ENCODE measurements at regions not wholly inside any gene's neighbourhood (a gene's known extent, or its start where the extent isn't known, plus 50 kb on each side); places are given as distances from the start of the nearest gene placed in this dataset.

- Histone ChIP-seq H3K4me1 (ENCODE audit: control insufficient read depth, insufficient read depth, low read length) (no peaks in the 10 kb centered on the region), H3K27ac (ENCODE audit: low read length) (no peak overlapping the region), H3K4me3 (ENCODE audit: low read depth in 2 of 2, low read length in 2 of 2) (no peak overlapping the region), H3K36me3 (ENCODE audit: control insufficient read depth, insufficient read depth, low read length) (no peaks in the 10 kb centered on the region), H3K27me3 (ENCODE audit: control insufficient read depth, insufficient read depth, low read length) (no peaks in the 10 kb centered on the region), H3K9me3 (ENCODE audit: control insufficient read depth, insufficient read depth, low read depth, low read length) (no peaks in the 10 kb centered on the region)
- intact Hi-C loops (cut with micrococcal nuclease; ENCODE audit: unreplicated experiment) (no loop called here), in situ Hi-C loops (cut with HindIII; ENCODE audit: low pct_unique_long_range_greater_than_20kb, low sequenced_read_pairs) (no loop called here)
- DNase-seq (ENCODE audit: low read depth, low spot score) (no peak), ATAC-seq (no peak)
- POLR2A ChIA-PET: no interaction called here
- CTCF ChIA-PET: no interaction called here
- no TSS peak for BruUV-seq (replicated peaks)
- TF ChIP-seq REST (IDR thresholded peaks at IDR 0.05; ENCODE audit: insufficient read depth in 1 of 2, low read depth in 2 of 2, low read length in 1 of 2): no peak
Observed at GRCh38 chr15:81450721-81451120, 76.7 kb upstream of the TMC3 start.

- ATAC-seq: no peak
- H3K9me3 ChIP-seq (ENCODE audit: control insufficient read depth, insufficient read depth, low read depth, low read length): no peaks in the 10 kb centered on the region
- intact Hi-C loops (cut with micrococcal nuclease; ENCODE audit: unreplicated experiment): no loop called here
- H3K36me3 ChIP-seq (ENCODE audit: control insufficient read depth, insufficient read depth, low read length): no peaks in the 10 kb centered on the region
- no peak for TF ChIP-seq TCF7L2 (IDR thresholded peaks at IDR 0.05; ENCODE audit: low read depth, low read length)
- TF ChIP-seq POLR2AphosphoS5 (IDR thresholded peaks at IDR 0.05; ENCODE audit: low read depth, low read length): no peak
- no peak for TF ChIP-seq CTCF (IDR thresholded peaks at IDR 0.05)
- TF ChIP-seq SIN3A (IDR thresholded peaks at IDR 0.05; ENCODE audit: borderline replicate concordance, insufficient read depth, low read depth, low read length): no peak
- TF ChIP-seq REST (IDR thresholded peaks at IDR 0.05; ENCODE audit: insufficient read depth in 1 of 2, low read depth in 2 of 2, low read length in 1 of 2): no peak
- ChIA-PET CTCF (no interaction called here), POLR2A (no interaction called here)
- no peak overlapping the region for H3K4me3 ChIP-seq (ENCODE audit: low read depth in 2 of 2, low read length in 2 of 2)
- H3K27me3 ChIP-seq (ENCODE audit: control insufficient read depth, insufficient read depth, low read length): no peaks in the 10 kb centered on the region
- DNase-seq (ENCODE audit: low read depth, low spot score): no peak
- no peaks in the 10 kb centered on the region for H3K4me1 ChIP-seq (ENCODE audit: control insufficient read depth, insufficient read depth, low read length)
- no TSS peak for BruUV-seq (replicated peaks)
- in situ Hi-C loops (cut with HindIII; ENCODE audit: low pct_unique_long_range_greater_than_20kb, low sequenced_read_pairs): no loop called here
- no peak overlapping the region for H3K27ac ChIP-seq (ENCODE audit: low read length)
Observed at GRCh38 chr15:81449836-81450474, 75.9 kb upstream of the TMC3 start.
